WTC11 (cell line): ENCODE measurements at regions not wholly inside any gene's neighbourhood (a gene's known extent, or its start where the extent isn't known, plus 50 kb on each side); places are given as distances from the start of the nearest gene placed in this dataset.

Source experiments
- ATAC-seq: fragments of 200-7000 bp; cut with Tn5 transposase; 2 replicates; pipeline ENCODE4 v1.10.0; 2021; ENCODE audit warnings: mild to moderate bottlenecking, moderate library complexity
- CTCF ChIA-PET: fragments of 300-600 bp; sonication (Branson Sonifier 250); formaldehyde crosslinking; loops from one replicate; lab custom pipeline; 2021; ENCODE audit warnings: antibody characterized with exemption; lab: Charles Lee
- POLR2A ChIA-PET: fragments of 350-600 bp; sonication (Branson Sonifier 250); formaldehyde crosslinking; loops from one replicate; lab custom pipeline; 2021; ENCODE audit warnings: antibody characterized with exemption; lab: Charles Lee
- DNase-seq: peaks from one replicate; pipeline ENCODE4 v3.0.0; 2021; ENCODE audit warnings: low spot score
- H3K27ac Mint-ChIP-seq: 2 replicates; pipeline ENCODE4 v1.8.0; 2021; ENCODE audit warnings: mixed read lengths
- H3K27me3 Mint-ChIP-seq: 2 replicates; pipeline ENCODE4 v1.8.0; 2021; ENCODE audit warnings: low read depth, mild to moderate bottlenecking, moderate library complexity, mixed read lengths
- H3K36me3 Mint-ChIP-seq: 2 replicates; pipeline ENCODE4 v1.8.0; 2021; ENCODE audit warnings: mixed read lengths
- H3K4me1 Mint-ChIP-seq: 2 replicates; pipeline ENCODE4 v1.8.0; 2022; ENCODE audit warnings: mixed read lengths
- H3K4me3 Mint-ChIP-seq: 2 replicates; pipeline ENCODE4 v1.8.0; 2021; ENCODE audit warnings: mild to moderate bottlenecking, moderate library complexity, mixed read lengths
- H3K9me3 Mint-ChIP-seq: 2 replicates; pipeline ENCODE4 v1.8.0; 2021; ENCODE audit warnings: mixed read lengths
- AR ChIP-seq: fragments of 250-450 bp; sonication (Bioruptor Pico); IDR thresholded peaks from 2 replicates; pipeline ENCODE4 v1.9.0; 2021; ENCODE audit warnings: mild to moderate bottlenecking
- ATF1 ChIP-seq: sonication (generic); formaldehyde crosslinking; IDR thresholded peaks from 2 replicates; pipeline ENCODE4 v1.8.1; 2023; ENCODE audit warnings: mild to moderate bottlenecking, moderate library complexity, missing genetic modification reagents
- ATF6 ChIP-seq: sonication (generic); formaldehyde crosslinking; IDR thresholded peaks from 2 replicates; pipeline ENCODE4 v1.8.1; 2023; ENCODE audit warnings: mild to moderate bottlenecking, missing genetic modification reagents
- CREM ChIP-seq: sonication (generic); formaldehyde crosslinking; IDR thresholded peaks from 2 replicates; pipeline ENCODE4 v1.8.1; 2022; ENCODE audit warnings: mild to moderate bottlenecking, missing genetic modification reagents, moderate library complexity
- CTCF ChIP-seq: fragments of 200-600 bp; IDR thresholded peaks from 2 replicates; pipeline ENCODE4 v1.8.0; 2022; ENCODE audit warnings: antibody characterized with exemption
- ELF4 ChIP-seq: sonication (generic); formaldehyde crosslinking; IDR thresholded peaks from 2 replicates; pipeline ENCODE4 v1.8.1; 2022; ENCODE audit warnings: low read depth, mild to moderate bottlenecking, moderate library complexity, missing genetic modification reagents
- ESRRA ChIP-seq: sonication (generic); formaldehyde crosslinking; IDR thresholded peaks from 2 replicates; pipeline ENCODE4 v1.8.1; 2022; ENCODE audit warnings: mild to moderate bottlenecking, missing genetic modification reagents, borderline replicate concordance
- FOXP1 ChIP-seq: sonication (generic); formaldehyde crosslinking; IDR thresholded peaks from 2 replicates; pipeline ENCODE4 v1.8.0; 2022; ENCODE audit warnings: missing genetic modification reagents, mild to moderate bottlenecking, moderate library complexity, borderline replicate concordance
- GRHL2 ChIP-seq: fragments of 250-450 bp; sonication (Bioruptor Pico); IDR thresholded peaks from 2 replicates; pipeline ENCODE4 v1.8.0; 2022; ENCODE audit warnings: mild to moderate bottlenecking, moderate library complexity; ENCODE audit not compliant: insufficient replicate concordance, severe bottlenecking
- IRF1 ChIP-seq: sonication (generic); formaldehyde crosslinking; IDR thresholded peaks from 2 replicates; pipeline ENCODE4 v1.8.0; 2023; ENCODE audit warnings: missing genetic modification reagents
- JUN ChIP-seq: sonication (generic); formaldehyde crosslinking; IDR thresholded peaks from 2 replicates; pipeline ENCODE4 v1.8.0; 2023; ENCODE audit warnings: mild to moderate bottlenecking, missing genetic modification reagents
- MXD4 ChIP-seq: fragments of 250-450 bp; sonication (Bioruptor Pico); IDR thresholded peaks from 2 replicates; pipeline ENCODE4 v1.8.0; 2021; ENCODE audit warnings: mild to moderate bottlenecking, moderate library complexity, borderline replicate concordance
- NR1H2 ChIP-seq: sonication (generic); formaldehyde crosslinking; IDR thresholded peaks from 2 replicates; pipeline ENCODE4 v1.9.0; 2021; ENCODE audit warnings: mild to moderate bottlenecking, moderate library complexity, missing genetic modification reagents
- SMAD3 ChIP-seq: sonication (generic); formaldehyde crosslinking; IDR thresholded peaks from 2 replicates; pipeline ENCODE4 v1.8.0; 2022; ENCODE audit warnings: missing genetic modification reagents, mild to moderate bottlenecking, borderline replicate concordance
- STAT6 ChIP-seq: sonication (generic); formaldehyde crosslinking; conservative IDR thresholded peaks from 2 replicates; pipeline ENCODE4 v1.8.1; 2023; ENCODE audit warnings: mild to moderate bottlenecking, low read depth, missing genetic modification reagents, moderate library complexity
- USF1 ChIP-seq: sonication (generic); formaldehyde crosslinking; IDR thresholded peaks from 2 replicates; pipeline ENCODE4 v1.8.0; 2022; ENCODE audit warnings: mild to moderate bottlenecking, missing genetic modification reagents
- USF2 ChIP-seq: sonication (generic); formaldehyde crosslinking; IDR thresholded peaks from 2 replicates; pipeline ENCODE4 v1.8.1; 2023; ENCODE audit warnings: mild to moderate bottlenecking, missing genetic modification reagents, moderate library complexity
- ZNF232 ChIP-seq: sonication (generic); formaldehyde crosslinking; IDR thresholded peaks from 2 replicates; pipeline ENCODE4 v1.8.0; 2022; ENCODE audit warnings: mild to moderate bottlenecking, missing genetic modification reagents
- ZNF263 ChIP-seq: sonication (generic); formaldehyde crosslinking; IDR thresholded peaks from 2 replicates; pipeline ENCODE4 v1.8.1; 2022; ENCODE audit warnings: low read depth, mild to moderate bottlenecking, moderate library complexity, missing genetic modification reagents
- ZNF317 ChIP-seq: sonication (generic); formaldehyde crosslinking; IDR thresholded peaks from 2 replicates; pipeline ENCODE4 v1.8.1; 2023; ENCODE audit warnings: low read depth, mild to moderate bottlenecking, moderate library complexity, missing genetic modification reagents, borderline replicate concordance
- ZNF423 ChIP-seq: fragments of 250-450 bp; sonication (Bioruptor Pico); IDR thresholded peaks from 2 replicates; pipeline ENCODE4 v2.1.2; 2022; ENCODE audit warnings: mild to moderate bottlenecking, moderate library complexity
- ZNF512 ChIP-seq: sonication (generic); formaldehyde crosslinking; IDR thresholded peaks from 2 replicates; pipeline ENCODE4 v1.8.1; 2022; ENCODE audit warnings: missing genetic modification reagents, borderline replicate concordance
- ZNF671 ChIP-seq: fragments of 250-450 bp; sonication (Bioruptor Pico); IDR thresholded peaks from 2 replicates; pipeline ENCODE4 v1.8.0; 2021; ENCODE audit warnings: mild to moderate bottlenecking

GRCh38 chr6:90997076-90997475, 410.2 kb upstream of the MAP3K7 start:
- Mint-ChIP-seq H3K9me3 (no peaks in the 10 kb centered on the region), H3K27me3 (no peaks in the 10 kb centered on the region), H3K27ac (no peak overlapping the region), H3K4me3 (no peak overlapping the region), H3K4me1 (no peaks in the 10 kb centered on the region), H3K36me3 (no peaks in the 10 kb centered on the region)
- ATAC-seq, result no peak
- no peak for DNase-seq
- TF ChIP-seq AR, result no peak
- no peak for TF ChIP-seq ZNF317 (CRISPR knock-in tag)
- TF ChIP-seq JUN, result no peak
- TF ChIP-seq ZNF232 (CRISPR knock-in tag), result no peak
- TF ChIP-seq STAT6 (CRISPR knock-in tag), result no peak
- TF ChIP-seq ZNF512 (CRISPR knock-in tag), result no peak
- TF ChIP-seq SMAD3 (CRISPR knock-in tag), result no peak
- TF ChIP-seq ATF1, result no peak
- no peak for TF ChIP-seq FOXP1 (CRISPR knock-in tag)
- no peak for TF ChIP-seq MXD4
- TF ChIP-seq CTCF, result no peak
- no peak for TF ChIP-seq ATF6 (CRISPR knock-in tag)
- TF ChIP-seq USF2 (CRISPR knock-in tag), result no peak
- TF ChIP-seq GRHL2, result no peak
- CTCF ChIA-PET, result no interaction called here
- POLR2A ChIA-PET, result no interaction called here

GRCh38 chr6:90993770-90994169, 406.9 kb upstream of the MAP3K7 start:
- Mint-ChIP-seq H3K4me1 (peaks cover 1% of the 10 kb centered on the region; the same call in 1 of the 2 replicates), H3K36me3 (no peaks in the 10 kb centered on the region), H3K9me3 (no peaks in the 10 kb centered on the region), H3K27ac (no peak overlapping the region), H3K27me3 (no peaks in the 10 kb centered on the region), H3K4me3 (no peak overlapping the region)
- DNase-seq (no peak), ATAC-seq (no peak)
- TF ChIP-seq ZNF423 (CRISPR knock-in tag) (no peak), ZNF671 (CRISPR knock-in tag) (no peak), ZNF263 (CRISPR knock-in tag) (no peak), NR1H2 (CRISPR knock-in tag) (no peak), USF1 (CRISPR knock-in tag) (no peak), FOXP1 (CRISPR knock-in tag) (no peak), ELF4 (no peak), IRF1 (CRISPR knock-in tag) (no peak), ESRRA (no peak), CREM (CRISPR knock-in tag) (no peak)
- ChIA-PET CTCF (no interaction called here), POLR2A (no interaction called here)
